ENCODE measurements at regions not wholly inside any gene's neighbourhood (a gene's known extent, or its start where the extent isn't known, plus 50 kb on each side); places are given as distances from the start of the nearest gene placed in this dataset.

DNA sequence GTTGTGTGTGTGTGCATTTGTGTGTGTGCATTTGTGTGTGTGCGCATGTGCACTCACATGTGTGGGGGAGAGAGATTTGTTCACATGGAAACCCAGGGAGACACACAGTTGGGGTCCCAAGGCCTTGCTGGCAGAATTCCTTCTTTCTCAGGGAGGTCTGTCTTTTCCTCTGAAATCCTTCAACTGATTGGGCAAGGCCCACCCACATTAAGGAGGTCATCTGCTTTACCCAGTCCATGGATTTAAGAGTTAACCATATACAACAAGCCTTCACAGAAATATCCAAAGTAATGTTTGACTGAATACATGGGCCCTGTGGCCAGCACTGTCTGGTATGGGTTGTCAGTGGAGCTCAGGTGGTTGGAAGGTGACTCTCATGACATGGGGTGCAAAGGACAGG lies 641.4 kb downstream of the BRD1 start:
- H3K27ac ChIP-seq, result no peak overlapping the region
- TF ChIP-seq, protein P1, sequence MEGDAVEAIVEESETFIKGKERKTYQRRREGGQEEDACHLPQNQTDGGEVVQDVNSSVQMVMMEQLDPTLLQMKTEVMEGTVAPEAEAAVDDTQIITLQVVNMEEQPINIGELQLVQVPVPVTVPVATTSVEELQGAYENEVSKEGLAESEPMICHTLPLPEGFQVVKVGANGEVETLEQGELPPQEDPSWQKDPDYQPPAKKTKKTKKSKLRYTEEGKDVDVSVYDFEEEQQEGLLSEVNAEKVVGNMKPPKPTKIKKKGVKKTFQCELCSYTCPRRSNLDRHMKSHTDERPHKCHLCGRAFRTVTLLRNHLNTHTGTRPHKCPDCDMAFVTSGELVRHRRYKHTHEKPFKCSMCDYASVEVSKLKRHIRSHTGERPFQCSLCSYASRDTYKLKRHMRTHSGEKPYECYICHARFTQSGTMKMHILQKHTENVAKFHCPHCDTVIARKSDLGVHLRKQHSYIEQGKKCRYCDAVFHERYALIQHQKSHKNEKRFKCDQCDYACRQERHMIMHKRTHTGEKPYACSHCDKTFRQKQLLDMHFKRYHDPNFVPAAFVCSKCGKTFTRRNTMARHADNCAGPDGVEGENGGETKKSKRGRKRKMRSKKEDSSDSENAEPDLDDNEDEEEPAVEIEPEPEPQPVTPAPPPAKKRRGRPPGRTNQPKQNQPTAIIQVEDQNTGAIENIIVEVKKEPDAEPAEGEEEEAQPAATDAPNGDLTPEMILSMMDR (conservative IDR thresholded peaks at IDR 0.05), result no peak

DNA sequence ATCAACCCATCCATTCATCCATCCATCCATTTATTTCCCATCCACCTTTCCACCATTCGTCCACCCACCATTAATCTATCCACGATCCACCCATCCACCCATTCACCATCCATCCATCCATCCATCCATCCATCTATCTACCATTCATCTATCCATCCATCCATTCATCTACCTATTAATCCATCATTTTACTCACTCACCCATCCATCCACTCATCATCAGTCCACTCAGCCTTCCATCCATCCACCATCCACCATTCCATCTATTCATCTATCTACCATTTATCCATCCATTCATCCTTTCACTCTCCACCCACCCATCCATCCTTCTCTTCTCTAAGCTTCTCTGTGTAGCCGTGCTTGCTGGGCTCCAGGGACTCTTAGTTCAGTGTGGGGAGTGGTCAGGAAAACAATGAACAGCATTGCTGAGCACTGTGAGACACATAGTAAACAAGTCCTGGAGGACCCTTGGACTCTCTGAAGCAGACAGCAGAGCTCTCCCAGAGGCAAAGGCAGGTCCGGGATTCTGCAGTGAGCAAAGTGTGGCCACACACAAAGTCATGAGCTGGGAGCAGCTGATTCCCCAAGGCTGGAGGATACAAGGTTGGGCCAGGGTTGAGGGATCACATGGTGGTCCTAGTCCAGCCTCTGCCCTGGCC lies 642.2 kb downstream of the BRD1 start:
- H3K27ac ChIP-seq, result no peak overlapping the region
- TF ChIP-seq, protein P1 (conservative IDR thresholded peaks at IDR 0.05), result no peak

DNA sequence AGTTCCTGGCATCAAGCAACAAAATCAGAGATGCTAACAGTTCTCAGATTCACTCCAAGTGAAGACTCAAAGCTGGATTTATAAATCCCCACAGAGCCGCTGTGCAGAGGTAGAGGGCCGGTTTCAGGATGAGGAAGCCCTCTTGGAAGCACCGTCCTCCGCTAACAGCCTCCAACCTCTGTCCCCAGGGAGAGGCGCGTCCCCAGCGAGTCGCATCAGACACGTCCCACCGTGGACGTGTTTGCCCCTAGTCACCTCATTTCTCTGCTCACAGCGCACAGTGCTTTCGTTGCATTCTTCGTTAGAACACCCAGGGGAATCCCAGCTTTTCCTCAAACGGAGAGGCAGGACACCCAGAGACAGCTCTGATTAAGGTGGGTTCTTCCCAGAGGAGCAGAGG lies 642.9 kb downstream of the BRD1 start:
- H3K27ac ChIP-seq, result no peak overlapping the region
- TF ChIP-seq, protein P1 (conservative IDR thresholded peaks at IDR 0.05), result no peak

DNA sequence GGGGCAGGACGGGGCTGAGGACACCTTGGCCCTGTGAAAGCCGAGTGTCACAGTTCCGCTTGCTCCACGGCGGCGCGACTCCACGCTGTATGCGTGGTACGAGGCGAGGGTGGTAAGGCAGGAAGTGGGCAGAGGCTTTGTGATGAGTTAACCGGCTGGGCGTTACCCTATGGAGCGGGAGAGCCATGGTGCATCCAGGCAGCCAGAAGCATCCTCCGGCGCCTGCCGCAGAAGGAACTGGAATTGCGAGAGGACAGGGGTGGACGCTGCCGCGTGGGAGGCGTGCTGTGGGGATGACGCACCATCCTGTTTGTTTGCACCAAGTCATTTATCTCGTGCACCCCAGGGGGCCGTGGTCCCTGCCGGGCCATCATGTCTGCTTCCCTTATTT lies 643.9 kb downstream of the BRD1 start:
- no peak overlapping the region for H3K27ac ChIP-seq
- TF ChIP-seq, protein P1 (conservative IDR thresholded peaks at IDR 0.05), result no peak

GRCh38 chr22:49183208-49183825 lies 644.4 kb downstream of the BRD1 start:
- H3K27ac ChIP-seq, result no peak overlapping the region
- TF ChIP-seq, protein P1 (conservative IDR thresholded peaks at IDR 0.05), result no peak

GRCh38 chr22:49182416-49182815 lies 645.3 kb downstream of the BRD1 start:
- TF ChIP-seq, protein P1 (conservative IDR thresholded peaks at IDR 0.05), result no peak
- no peak overlapping the region for H3K27ac ChIP-seq

DNA sequence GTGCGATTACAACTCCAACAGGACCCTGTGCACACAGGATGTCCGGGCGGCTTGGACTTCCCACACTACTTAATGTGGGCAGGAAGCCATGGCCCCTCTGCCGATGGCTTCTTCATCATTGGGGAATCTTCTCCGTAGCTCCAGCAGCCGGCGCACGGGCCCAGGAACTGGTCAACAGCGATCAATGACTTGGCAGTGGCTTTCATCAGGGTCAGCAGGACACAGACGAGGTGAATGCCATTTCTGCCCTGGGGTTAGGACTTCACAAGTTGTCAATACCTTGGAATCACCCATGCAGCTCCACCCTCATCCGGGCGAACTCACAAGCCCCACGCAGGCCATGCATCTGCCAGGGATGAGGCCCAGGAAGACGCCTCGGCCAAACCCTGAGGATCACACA lies 645.7 kb downstream of the BRD1 start:
- TF ChIP-seq, protein P1 (conservative IDR thresholded peaks at IDR 0.05), result no peak

More for the DNA sequence above, 645.7 kb downstream of the BRD1 start:
- H3K27ac ChIP-seq, result no peak overlapping the region

Data from VCaP (cell line).